Lower leg skin (tissue), 4 donors: ENCODE measurements at regions not wholly inside any gene's neighbourhood (a gene's known extent, or its start where the extent isn't known, plus 50 kb on each side); places are given as distances from the start of the nearest gene placed in this dataset.
A peak's percentile ranks its signal among the peaks of the same experiment; 100 is the strongest.

ENCODE experiments used
- DNase-seq, 2 donors: peaks; one replicate each; pipeline ENCODE4 v3.0.0-alpha.2; 2019; ENCODE audit warnings: low spot score in 2 of 2
- H3K4me3 ChIP-seq: fragments of 200-600 bp; sonication (generic); 2 replicates; pipeline ENCODE4 v1.5.1; 2017; ENCODE audit warnings: mild to moderate bottlenecking, low read depth; ENCODE audit not compliant: poor library complexity, severe bottlenecking
- CTCF ChIP-seq, 3 donors: fragments of 450-650 bp; IDR thresholded peaks; one replicate each; pipeline ENCODE4 v1.5.1; 2016; ENCODE audit warnings: antibody characterized with exemption in 3 of 3, mild to moderate bottlenecking in 3 of 3, moderate library complexity in 2 of 3
- POLR2A ChIP-seq, 2 donors: fragments of 450-650 bp; IDR thresholded peaks; one replicate each; pipeline ENCODE4 v1.6.1; 2016 to 2017; ENCODE audit warnings: antibody characterized with exemption in 2 of 2, mild to moderate bottlenecking in 1 of 2, moderate library complexity in 1 of 2
- WGBS, 2 donors: methylation state at CpG; one replicate each; pipeline ENCODE4 v1.1.5; 2018; 5-methylcytosine and 5-hydroxymethylcytosine counted together
- intact Hi-C: fragments of 100-400 bp; cut with DNase I; formaldehyde crosslinking; loops from one replicate; pipeline ENCODE4 v1.15.0; 2023; ENCODE audit warnings: low total_unique reads

GRCh38 chr7:398888-399287 lies 108.9 kb downstream of the FOXL3 start:
- H3K4me3 ChIP-seq = no peak overlapping the region
- DNase-seq = no peak
- intact Hi-C loops = no loop called here
- TF ChIP-seq CTCF (IDR thresholded peaks at IDR 0.05) (no peak), POLR2A (IDR thresholded peaks at IDR 0.05) (no peak)
- 96 to 98% methylated on average over 2 of the region's 2 CpGs for WGBS, 2 donors

- intact Hi-C loops = no loop called here
- no peak overlapping the region for H3K4me3 ChIP-seq
- WGBS, 2 donors = 81 to 83% methylated on average over 9 of the region's 9 CpGs
- peak in 1 of 2 donors; percentile 80 for DNase-seq
- TF ChIP-seq CTCF (IDR thresholded peaks at IDR 0.05) (no peak), POLR2A (IDR thresholded peaks at IDR 0.05) (no peak)
These were observed 111.0 kb downstream of the FOXL3 start for GRCh38 chr7:400901-401485.

- DNase-seq = peak in 1 of 2 donors; percentile 52
- no peak overlapping the region for H3K4me3 ChIP-seq
- TF ChIP-seq CTCF (IDR thresholded peaks at IDR 0.05) (no peak), POLR2A (IDR thresholded peaks at IDR 0.05) (no peak)
- intact Hi-C loops = no loop called here
- WGBS, 2 donors = 88 to 93% methylated on average over 11 of the region's 11 CpGs
These were observed 111.5 kb downstream of the FOXL3 start for GRCh38 chr7:401495-401894.

- TF ChIP-seq POLR2A (IDR thresholded peaks at IDR 0.05) = no peak
- TF ChIP-seq CTCF (IDR thresholded peaks at IDR 0.05) = no peak
- DNase-seq = peak in 1 of 2 donors; percentile 79
- WGBS, 2 donors = 73 to 79% methylated on average over 18 of the region's 18 CpGs
- no peak overlapping the region for H3K4me3 ChIP-seq
- intact Hi-C loops = no loop called here
These were observed 114.7 kb downstream of the PDGFA start for GRCh38 chr7:404812-405488.

GRCh38 chr7:405489-406211 lies 114.0 kb downstream of the PDGFA start:
- intact Hi-C loops = no loop called here
- peak in 1 of 2 donors; percentile 72 for DNase-seq

More at GRCh38 chr7:405489-406211, 114.0 kb downstream of the PDGFA start:
- TF ChIP-seq POLR2A (IDR thresholded peaks at IDR 0.05) (no peak), CTCF (IDR thresholded peaks at IDR 0.05) (no peak)
- 55 to 63% methylated on average over 20 of the region's 20 CpGs for WGBS, 2 donors
- no peak overlapping the region for H3K4me3 ChIP-seq
